K562 (cell line): ENCODE measurements at regions not wholly inside any gene's neighbourhood (a gene's known extent, or its start where the extent isn't known, plus 50 kb on each side); places are given as distances from the start of the nearest gene placed in this dataset.

Experiments used
- CBFA2T3 ChIP-seq: fragments of 450-650 bp; IDR thresholded peaks from 2 replicates; pipeline ENCODE4 v1.6.1; 2017
- HSF4 ChIP-seq: fragments of 250-450 bp; sonication (Bioruptor Pico); IDR thresholded peaks from 2 replicates; pipeline ENCODE4 v2.1.2; 2022; ENCODE audit warnings: mild to moderate bottlenecking, moderate library complexity, borderline replicate concordance
- NRF1 ChIP-seq, 2 experiments: fragments of 450-650 bp; IDR thresholded peaks in 1 of 2; conservative IDR thresholded peaks in 1 of 2; 2 replicates each; pipeline ENCODE4 v1.6.1; 2014; ENCODE audit warnings: mild to moderate bottlenecking in 2 of 2
- PHB2 ChIP-seq: fragments of 450-650 bp; IDR thresholded peaks from 2 replicates; pipeline ENCODE4 v1.6.1; 2017; ENCODE audit warnings: low read depth
- POLR2AphosphoS2 ChIP-seq: IDR thresholded peaks from 2 replicates; pipeline ENCODE4 v1.6.1; 2012; ENCODE audit warnings: low read length, improper control_type of control experiment
- RBM25 ChIP-seq: fragments of 200-400 bp; formaldehyde crosslinking; IDR thresholded peaks from 2 replicates; pipeline ENCODE4 v1.6.1; 2018; ENCODE audit warnings: low read length, low read depth, moderate library complexity; ENCODE audit not compliant: severe bottlenecking
- ZNF407 ChIP-seq: fragments of 450-650 bp; IDR thresholded peaks from 2 replicates; pipeline ENCODE4 v1.6.1; 2016; ENCODE audit warnings: low read depth
- ZNF696 ChIP-seq: fragments of 250-450 bp; sonication (Bioruptor Pico); conservative IDR thresholded peaks from 2 replicates; pipeline ENCODE4 v1.4.0; 2020; ENCODE audit warnings: mild to moderate bottlenecking, moderate library complexity
- TF ChIP-seq, protein P1 (sequence below): fragments of 250-450 bp; sonication (Bioruptor Pico); IDR thresholded peaks from 2 replicates; pipeline ENCODE4 v1.5.1; 2021; ENCODE audit warnings: mild to moderate bottlenecking
- TF ChIP-seq, protein P2 (sequence below): sonication (generic); formaldehyde crosslinking; IDR thresholded peaks from 2 replicates; pipeline ENCODE4 v1.8.0; 2022; ENCODE audit warnings: missing genetic modification reagents, mild to moderate bottlenecking, moderate library complexity, borderline replicate concordance

GRCh38 chr1:36705629-36706028 is 222.9 kb upstream of the CSF3R start (continued):
- TF ChIP-seq ZNF407 = no peak
- no peak for TF ChIP-seq PHB2
- TF ChIP-seq, protein P1, sequence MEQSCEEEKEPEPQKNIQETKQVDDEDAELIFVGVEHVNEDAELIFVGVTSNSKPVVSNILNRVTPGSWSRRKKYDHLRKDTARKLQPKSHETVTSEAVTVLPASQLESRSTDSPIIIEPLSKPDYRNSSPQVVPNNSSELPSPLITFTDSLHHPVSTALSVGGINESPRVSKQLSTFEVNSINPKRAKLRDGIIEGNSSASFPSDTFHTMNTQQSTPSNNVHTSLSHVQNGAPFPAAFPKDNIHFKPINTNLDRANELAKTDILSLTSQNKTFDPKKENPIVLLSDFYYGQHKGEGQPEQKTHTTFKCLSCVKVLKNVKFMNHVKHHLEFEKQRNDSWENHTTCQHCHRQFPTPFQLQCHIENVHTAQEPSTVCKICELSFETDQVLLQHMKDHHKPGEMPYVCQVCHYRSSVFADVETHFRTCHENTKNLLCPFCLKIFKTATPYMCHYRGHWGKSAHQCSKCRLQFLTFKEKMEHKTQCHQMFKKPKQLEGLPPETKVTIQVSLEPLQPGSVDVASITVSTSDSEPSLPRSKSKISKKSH (CRISPR knock-in tag) = no peak
- no peak for TF ChIP-seq ZNF696 (CRISPR knock-in tag)
- TF ChIP-seq, protein P2, sequence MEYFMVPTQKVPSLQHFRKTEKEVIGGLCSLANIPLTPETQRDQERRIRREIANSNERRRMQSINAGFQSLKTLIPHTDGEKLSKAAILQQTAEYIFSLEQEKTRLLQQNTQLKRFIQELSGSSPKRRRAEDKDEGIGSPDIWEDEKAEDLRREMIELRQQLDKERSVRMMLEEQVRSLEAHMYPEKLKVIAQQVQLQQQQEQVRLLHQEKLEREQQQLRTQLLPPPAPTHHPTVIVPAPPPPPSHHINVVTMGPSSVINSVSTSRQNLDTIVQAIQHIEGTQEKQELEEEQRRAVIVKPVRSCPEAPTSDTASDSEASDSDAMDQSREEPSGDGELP = no peak
- TF ChIP-seq POLR2AphosphoS2 = no peak
- TF ChIP-seq NRF1 (conservative IDR thresholded peaks at IDR 0.05 in 1 of 2, IDR thresholded peaks at IDR 0.05 in 1 of 2) = peak; percentile 26 to 57
- TF ChIP-seq CBFA2T3 = no peak
- no peak for TF ChIP-seq RBM25
- TF ChIP-seq HSF4 (CRISPR knock-in tag) = no peak
